Stimulated activated naive B cell treated with anti-CD40 and anti-IgM and Interleukin-4, amounts not matched to agents 10 μg/mL and 1 μg/mL and 100 μg/mL, for 72 hours (primary cell): ENCODE measurements at regions not wholly inside any gene's neighbourhood (a gene's known extent, or its start where the extent isn't known, plus 50 kb on each side); places are given as distances from the start of the nearest gene placed in this dataset.

Source experiments
- ATAC-seq, 2 donors: fragments of 150-1000 bp; cut with Tn5 transposase; replicated peaks; 2 replicates each; pipeline ENCODE4 v1.10.0; 2021; ENCODE audit warnings: moderate library complexity in 1 of 2
- DNase-seq: peaks from one replicate; pipeline ENCODE4 v3.0.0; 2021
- H3K27ac Mint-ChIP-seq: one replicate; pipeline ENCODE4 v1.8.0; 2022; ENCODE audit warnings: mild to moderate bottlenecking, mixed read lengths
- H3K27me3 Mint-ChIP-seq, 2 donors: one replicate each; pipeline ENCODE4 v1.8.0; 2022; ENCODE audit warnings: mixed read lengths in 2 of 2
- H3K36me3 Mint-ChIP-seq, 2 donors: one replicate each; pipeline ENCODE4 v1.8.0; 2022; ENCODE audit warnings: mixed read lengths in 2 of 2, mild to moderate bottlenecking in 1 of 2
- H3K4me1 Mint-ChIP-seq, 2 donors: one replicate each; pipeline ENCODE4 v1.8.0; 2022; ENCODE audit warnings: mixed read lengths in 2 of 2, mild to moderate bottlenecking in 1 of 2
- H3K4me3 Mint-ChIP-seq, 2 donors: one replicate each; pipeline ENCODE4 v1.8.0; 2022; ENCODE audit warnings: mild to moderate bottlenecking in 2 of 2, mixed read lengths in 2 of 2, moderate library complexity in 1 of 2
- H3K9me3 Mint-ChIP-seq, 2 donors: one replicate each; pipeline ENCODE4 v1.8.0; 2022; ENCODE audit warnings: mixed read lengths in 2 of 2, mild to moderate bottlenecking in 1 of 2

DNA sequence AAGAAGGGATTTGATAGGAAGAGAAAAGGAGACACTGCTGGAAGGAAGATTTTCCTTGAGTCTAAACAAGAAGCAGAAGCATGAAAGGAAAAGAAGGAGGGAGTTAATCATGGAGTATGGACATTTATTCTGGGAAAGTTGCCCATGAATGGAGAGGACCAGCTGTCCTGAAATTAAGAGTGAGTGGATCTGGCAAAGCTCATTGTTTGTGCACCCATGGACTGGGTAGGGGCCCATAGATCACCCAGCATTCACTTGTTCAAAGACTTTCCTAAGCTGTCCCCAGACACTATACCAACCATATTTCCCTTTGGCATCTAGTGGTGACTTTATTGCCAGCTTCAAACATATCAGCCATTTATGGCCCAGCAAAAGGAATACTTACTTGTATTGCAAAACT is 422.7 kb downstream of the FBXO15 start:
- Mint-ChIP-seq H3K27ac (no peak overlapping the region), H3K9me3 (no peaks in the 10 kb centered on the region)

DNA sequence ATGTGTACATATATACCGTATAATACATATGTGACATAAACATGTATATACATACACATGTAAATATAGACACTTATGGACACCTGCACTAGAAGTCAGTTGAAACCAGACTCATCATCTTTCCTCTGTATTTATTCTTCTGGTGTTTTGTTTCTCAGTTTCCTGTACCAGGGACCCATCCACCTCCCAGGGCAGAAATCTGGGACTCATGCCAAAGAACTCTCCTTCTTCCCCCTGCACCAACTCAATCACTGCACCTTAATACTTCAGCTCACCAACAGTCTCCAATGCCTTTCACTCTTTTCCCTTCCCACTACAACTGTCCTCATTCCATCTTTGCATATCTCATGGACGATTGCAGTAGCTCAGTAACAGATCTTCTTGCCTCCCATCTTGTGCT is 428.0 kb downstream of the FBXO15 start:
- Mint-ChIP-seq H3K9me3 (no peaks in the 10 kb centered on the region), H3K4me3 (no peak overlapping the region), H3K36me3 (no peaks in the 10 kb centered on the region), H3K4me1 (no peaks in the 10 kb centered on the region), H3K27ac (no peak overlapping the region), H3K27me3 (no peaks in the 10 kb centered on the region)
- ATAC-seq (no peak), DNase-seq (no peak)

More for the DNA sequence above, 422.7 kb downstream of the FBXO15 start:
- Mint-ChIP-seq H3K4me1 (no peaks in the 10 kb centered on the region), H3K27me3 (no peaks in the 10 kb centered on the region), H3K4me3 (no peak overlapping the region), H3K36me3 (no peaks in the 10 kb centered on the region)
- DNase-seq (no peak), ATAC-seq (no peak)

DNA sequence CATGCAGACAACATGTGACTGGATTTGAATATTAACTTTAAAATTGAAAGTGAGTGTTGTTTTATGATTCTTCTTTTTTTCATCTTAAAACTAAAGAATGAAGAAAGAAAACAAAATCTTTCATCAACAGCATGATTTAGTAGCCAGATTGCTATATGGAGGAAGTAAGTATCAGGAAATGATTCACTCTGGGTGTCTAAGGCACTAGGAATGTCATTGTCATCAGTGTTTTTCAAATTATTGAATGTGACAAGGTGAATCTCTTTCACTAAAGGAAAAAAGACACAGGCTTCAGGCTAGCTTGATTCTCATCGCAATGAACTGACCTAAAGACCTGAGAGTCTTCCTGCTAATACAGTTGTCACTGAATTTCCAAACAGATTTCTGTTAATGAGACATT is 430.1 kb downstream of the FBXO15 start:
- no peak overlapping the region for H3K4me3 Mint-ChIP-seq
- no peaks in the 10 kb centered on the region for H3K4me1 Mint-ChIP-seq
- DNase-seq (no peak), ATAC-seq (no peak)
- H3K27me3 Mint-ChIP-seq, result no peaks in the 10 kb centered on the region
- H3K36me3 Mint-ChIP-seq, result no peaks in the 10 kb centered on the region
- no peak overlapping the region for H3K27ac Mint-ChIP-seq
- peaks cover 3 to 4% of the 10 kb centered on the region in 2 donors for H3K9me3 Mint-ChIP-seq

DNA sequence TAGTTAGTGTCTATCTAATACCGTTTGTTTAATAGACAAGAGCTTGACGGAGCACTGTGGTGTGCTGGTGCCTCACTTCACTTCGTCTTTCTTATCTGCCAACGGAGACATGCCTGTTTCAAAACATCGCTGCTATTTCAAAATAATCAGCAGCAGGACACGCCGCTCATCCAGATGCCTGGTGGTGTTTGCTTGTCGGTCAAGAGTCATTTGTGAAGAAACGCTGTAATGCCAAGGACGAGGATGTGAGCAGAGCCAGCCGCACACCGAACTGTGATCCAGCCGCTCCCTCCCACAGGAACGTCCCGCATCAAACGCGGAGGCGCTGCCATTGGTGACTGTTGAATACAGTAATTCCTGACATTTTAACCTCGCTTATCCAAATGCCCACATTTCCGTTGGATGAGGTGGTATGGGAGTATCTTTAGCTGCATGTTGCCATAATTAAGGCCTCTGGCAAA is 432.4 kb downstream of the FBXO15 start:
- ATAC-seq, result no peak

DNA sequence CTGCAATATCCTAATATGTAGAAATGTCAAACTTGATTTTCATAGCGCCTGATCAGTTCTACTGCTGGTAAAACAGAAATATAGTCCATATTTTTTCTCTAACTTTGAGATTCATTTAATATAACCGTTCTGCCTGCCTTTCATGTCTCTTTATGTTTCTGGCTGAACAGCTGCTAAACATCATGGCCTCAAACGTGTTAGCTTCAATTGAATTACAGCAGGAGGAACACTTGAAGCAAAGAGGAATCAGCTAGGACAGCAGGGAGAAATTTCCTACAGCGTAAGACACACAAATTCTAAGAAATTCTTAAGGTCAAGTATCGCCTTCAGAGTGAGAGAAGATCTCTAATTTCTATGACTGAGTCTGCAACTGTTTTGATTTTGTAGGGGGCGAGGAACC is 433.2 kb downstream of the FBXO15 start:
- ATAC-seq, result no peak
- Mint-ChIP-seq H3K4me1 (no peaks in the 10 kb centered on the region), H3K27me3 (no peaks in the 10 kb centered on the region), H3K4me3 (no peak overlapping the region), H3K36me3 (no peaks in the 10 kb centered on the region), H3K27ac (no peak overlapping the region), H3K9me3 (peaks cover 3 to 4% of the 10 kb centered on the region in 2 donors)
- no peak for DNase-seq

More for the DNA sequence above, 432.4 kb downstream of the FBXO15 start:
- H3K9me3 Mint-ChIP-seq, result peaks cover 3 to 4% of the 10 kb centered on the region in 2 donors
- H3K27me3 Mint-ChIP-seq, result no peaks in the 10 kb centered on the region
- H3K4me1 Mint-ChIP-seq, result no peaks in the 10 kb centered on the region
- H3K4me3 Mint-ChIP-seq, result no peak overlapping the region
- no peaks in the 10 kb centered on the region for H3K36me3 Mint-ChIP-seq
- H3K27ac Mint-ChIP-seq, result no peak overlapping the region
- DNase-seq, result no peak

DNA sequence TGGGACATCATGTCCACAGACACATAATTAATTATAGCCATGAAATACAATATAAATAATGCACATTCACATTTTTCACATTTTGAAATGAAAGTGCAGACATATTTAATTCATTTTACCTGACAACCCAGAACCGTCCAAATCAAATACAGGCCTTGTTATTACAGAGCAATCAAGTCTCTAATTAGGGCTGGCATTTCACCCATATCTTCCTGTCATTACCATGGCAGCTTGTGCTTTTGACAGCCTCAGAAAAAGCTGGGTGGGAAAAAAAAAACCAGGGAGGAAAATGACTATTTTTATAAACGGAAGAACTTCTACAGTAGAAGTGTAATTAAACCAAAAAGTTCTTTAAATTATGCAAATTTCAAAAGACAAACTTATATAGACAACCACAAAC is 436.4 kb downstream of the FBXO15 start:
- no peak for ATAC-seq
- H3K4me1 Mint-ChIP-seq, result no peaks in the 10 kb centered on the region
- peaks cover 4 to 8% of the 10 kb centered on the region in 2 donors for H3K9me3 Mint-ChIP-seq
- H3K27me3 Mint-ChIP-seq, result no peaks in the 10 kb centered on the region
- no peak overlapping the region for H3K27ac Mint-ChIP-seq
- H3K4me3 Mint-ChIP-seq, result no peak overlapping the region
- DNase-seq, result no peak
- no peaks in the 10 kb centered on the region for H3K36me3 Mint-ChIP-seq

DNA sequence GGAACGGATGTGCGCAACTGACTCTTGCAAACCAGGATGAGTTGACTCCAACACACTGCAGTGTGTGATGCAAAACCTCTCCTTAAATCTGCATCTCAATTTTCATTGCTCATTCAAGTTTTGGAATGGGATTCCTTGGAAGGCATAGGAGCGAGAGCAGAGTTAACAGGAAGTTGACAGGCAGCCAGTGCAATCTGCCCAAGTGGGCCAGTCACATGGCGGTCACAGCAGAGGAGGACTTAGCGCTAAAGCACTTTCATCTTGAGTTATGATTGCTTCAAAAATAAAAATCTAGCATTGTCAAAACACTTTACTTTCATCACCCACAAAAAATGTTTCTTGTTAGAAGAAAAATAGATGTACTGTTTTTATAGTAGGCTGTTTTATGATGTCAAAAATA is 439.0 kb downstream of the FBXO15 start:
- no peaks in the 10 kb centered on the region for H3K4me1 Mint-ChIP-seq
- H3K9me3 Mint-ChIP-seq, result peaks cover 3 to 8% of the 10 kb centered on the region in 2 donors
- DNase-seq, result no peak
- no peak overlapping the region for H3K27ac Mint-ChIP-seq
- no peak overlapping the region for H3K4me3 Mint-ChIP-seq
- no peak for ATAC-seq
- no peaks in the 10 kb centered on the region for H3K27me3 Mint-ChIP-seq
- H3K36me3 Mint-ChIP-seq, result no peaks in the 10 kb centered on the region

DNA sequence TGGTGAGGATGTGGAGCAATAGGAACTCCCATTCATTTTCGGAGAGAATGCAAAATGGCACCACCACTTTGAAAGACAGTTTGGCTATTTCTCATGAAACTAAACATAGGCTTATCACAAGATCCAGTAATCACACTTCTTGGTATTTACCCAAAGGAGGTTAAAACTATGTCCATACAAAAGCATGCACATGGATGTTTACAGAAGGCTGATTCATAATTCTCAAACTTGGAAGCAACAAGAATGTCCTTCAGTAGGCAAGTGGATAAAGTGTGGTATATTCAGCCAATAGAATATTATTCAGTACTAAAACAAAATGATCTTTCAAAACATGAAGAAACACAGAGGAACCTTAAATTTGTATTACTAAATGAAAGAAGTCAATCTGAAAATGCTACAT is 440.6 kb downstream of the FBXO15 start:
- Mint-ChIP-seq H3K27me3 (no peaks in the 10 kb centered on the region), H3K4me3 (no peak overlapping the region), H3K4me1 (no peaks in the 10 kb centered on the region), H3K36me3 (no peaks in the 10 kb centered on the region), H3K27ac (no peak overlapping the region), H3K9me3 (peaks cover 0 to 6% of the 10 kb centered on the region in 2 donors)
- no peak for ATAC-seq
- no peak for DNase-seq

DNA sequence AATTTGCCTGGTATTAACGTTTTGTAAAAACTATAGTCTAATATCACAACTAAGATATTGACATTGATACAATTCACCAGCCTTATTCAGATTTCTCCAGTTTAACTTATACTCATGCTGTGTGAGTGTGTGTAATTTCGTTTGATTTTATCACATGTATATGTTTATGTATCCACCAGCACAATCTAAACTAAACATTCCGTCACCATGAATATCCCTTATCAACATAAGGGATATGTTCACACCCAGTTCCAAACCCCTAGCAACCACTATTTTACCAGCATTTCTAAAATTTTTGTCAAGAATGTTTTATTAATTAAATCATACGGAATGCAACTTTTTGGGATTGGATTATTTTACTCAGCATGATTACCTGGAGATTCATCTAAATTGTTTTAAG is 450.3 kb downstream of the FBXO15 start:
- Mint-ChIP-seq H3K9me3 (no peaks in the 10 kb centered on the region), H3K36me3 (no peaks in the 10 kb centered on the region), H3K4me3 (no peak overlapping the region), H3K27ac (no peak overlapping the region), H3K4me1 (no peaks in the 10 kb centered on the region), H3K27me3 (no peaks in the 10 kb centered on the region)
- DNase-seq, result no peak
- ATAC-seq, result no peak

DNA sequence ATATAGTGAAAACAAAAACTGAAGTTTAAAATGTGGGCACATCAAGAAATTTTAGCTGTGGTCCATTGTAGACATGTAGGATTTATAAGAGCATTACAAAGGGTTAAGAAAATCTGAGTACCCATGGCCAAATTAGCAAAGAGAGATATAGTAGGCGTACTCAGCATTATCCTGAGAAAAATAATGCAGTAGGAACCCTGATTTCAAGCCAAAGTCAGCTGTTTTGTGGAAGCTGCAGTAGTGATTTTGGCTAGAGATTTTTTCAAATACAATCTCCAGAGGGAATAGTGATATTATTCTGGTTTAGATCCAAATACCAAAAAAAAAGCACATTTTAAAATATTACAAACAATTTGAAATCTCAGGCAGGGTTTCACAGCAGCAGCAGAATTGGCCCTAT is 450.9 kb downstream of the FBXO15 start:
- Mint-ChIP-seq H3K4me1 (no peaks in the 10 kb centered on the region), H3K27ac (no peak overlapping the region), H3K27me3 (no peaks in the 10 kb centered on the region), H3K4me3 (no peak overlapping the region), H3K36me3 (no peaks in the 10 kb centered on the region), H3K9me3 (no peaks in the 10 kb centered on the region)
- DNase-seq, result no peak
- no peak for ATAC-seq

DNA sequence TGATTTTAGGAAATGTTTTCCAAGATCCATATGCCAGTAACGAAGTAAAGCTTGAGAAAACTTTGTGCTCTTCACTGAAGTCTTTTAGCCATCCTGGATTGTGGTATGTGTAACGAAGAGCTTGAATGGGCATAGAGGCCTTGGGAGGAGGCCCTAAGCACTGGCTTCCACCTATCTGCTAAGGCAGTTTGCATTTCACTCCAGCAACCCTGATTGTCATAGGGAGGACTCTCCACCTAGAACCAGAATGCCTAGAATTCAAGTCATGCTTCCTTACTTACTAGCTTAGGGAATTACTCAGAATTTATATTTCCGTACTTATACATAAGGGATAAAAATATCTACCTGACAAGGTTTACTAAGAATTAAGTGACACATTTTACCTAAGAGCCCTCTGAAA is 451.5 kb downstream of the FBXO15 start:
- H3K27me3 Mint-ChIP-seq, result no peaks in the 10 kb centered on the region
- no peak for DNase-seq

DNA sequence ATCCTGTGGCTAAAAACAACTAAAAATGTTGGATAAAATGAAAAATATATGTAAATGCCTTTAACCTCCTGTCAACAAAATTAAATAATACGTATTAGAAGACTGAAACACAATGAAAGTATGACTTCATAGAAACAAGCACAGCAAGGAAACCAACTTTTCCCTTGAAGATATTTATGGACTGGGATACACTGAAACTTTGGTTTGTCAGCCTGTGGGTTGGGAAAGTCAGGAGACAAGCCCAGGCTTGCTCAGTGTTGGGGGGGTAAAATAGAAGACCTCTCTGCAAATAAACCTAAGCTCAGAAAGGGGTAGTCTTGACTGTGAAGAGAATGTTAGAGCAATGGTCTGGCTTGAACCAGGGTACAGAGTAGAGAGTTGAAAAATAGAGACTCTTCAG is 454.5 kb downstream of the FBXO15 start:
- Mint-ChIP-seq H3K9me3 (no peaks in the 10 kb centered on the region), H3K27ac (no peak overlapping the region), H3K4me1 (peaks cover 12 to 21% of the 10 kb centered on the region in 2 donors), H3K36me3 (no peaks in the 10 kb centered on the region), H3K4me3 (no peak overlapping the region), H3K27me3 (no peaks in the 10 kb centered on the region)
- ATAC-seq, result no peak
- no peak for DNase-seq

More for the DNA sequence above, 451.5 kb downstream of the FBXO15 start:
- no peaks in the 10 kb centered on the region for H3K36me3 Mint-ChIP-seq
- H3K27ac Mint-ChIP-seq, result no peak overlapping the region
- ATAC-seq, result no peak
- no peak overlapping the region for H3K4me3 Mint-ChIP-seq
- no peaks in the 10 kb centered on the region for H3K9me3 Mint-ChIP-seq
- no peaks in the 10 kb centered on the region for H3K4me1 Mint-ChIP-seq

DNA sequence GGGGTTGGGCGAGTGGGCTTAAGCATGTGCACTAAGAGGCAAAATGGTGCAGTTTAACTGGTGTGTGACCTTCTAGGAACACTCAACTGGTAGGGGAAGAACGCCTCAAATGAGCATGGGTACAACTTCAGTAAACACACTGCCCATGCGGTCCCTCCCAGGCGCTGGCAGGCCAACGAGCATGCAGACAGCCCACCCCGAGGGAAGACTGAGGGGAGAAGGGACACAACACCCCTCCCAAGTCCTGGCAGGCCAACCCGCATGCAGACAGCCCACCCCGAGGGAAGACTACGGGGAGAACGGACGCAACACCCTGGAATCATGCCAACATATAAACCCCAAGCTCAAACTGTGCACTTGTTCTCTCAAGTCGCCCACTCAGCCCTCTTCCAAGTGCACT is 456.0 kb downstream of the FBXO15 start:
- Mint-ChIP-seq H3K27ac (no peak overlapping the region), H3K4me3 (no peak overlapping the region), H3K4me1 (peaks cover 12 to 21% of the 10 kb centered on the region in 2 donors), H3K36me3 (no peaks in the 10 kb centered on the region), H3K9me3 (no peaks in the 10 kb centered on the region), H3K27me3 (no peaks in the 10 kb centered on the region)
- ATAC-seq (no peak), DNase-seq (no peak)

DNA sequence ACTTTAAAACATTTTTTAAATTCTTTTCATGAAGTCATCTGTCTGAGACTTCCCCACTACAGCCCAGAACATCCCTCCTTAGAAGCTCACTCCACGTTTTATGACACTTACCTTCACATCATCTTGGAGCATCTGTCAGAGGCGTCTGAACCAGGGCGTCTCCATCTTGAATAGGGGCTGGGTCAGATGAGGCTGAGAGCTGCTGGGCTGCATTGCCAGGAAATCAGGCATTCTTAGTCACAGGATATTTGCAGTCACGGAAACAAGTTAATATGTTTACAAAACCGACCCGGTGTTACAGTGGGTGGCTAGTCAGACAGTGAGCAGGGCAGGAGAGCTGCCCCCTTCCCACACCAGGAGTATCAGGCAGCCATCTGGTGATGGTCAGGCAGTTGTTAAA is 456.5 kb downstream of the FBXO15 start:
- DNase-seq (no peak), ATAC-seq (no peak)
- Mint-ChIP-seq H3K27me3 (no peaks in the 10 kb centered on the region), H3K27ac (no peak overlapping the region), H3K4me3 (no peak overlapping the region), H3K4me1 (peaks cover 12 to 21% of the 10 kb centered on the region in 2 donors), H3K9me3 (no peaks in the 10 kb centered on the region), H3K36me3 (no peaks in the 10 kb centered on the region)

DNA sequence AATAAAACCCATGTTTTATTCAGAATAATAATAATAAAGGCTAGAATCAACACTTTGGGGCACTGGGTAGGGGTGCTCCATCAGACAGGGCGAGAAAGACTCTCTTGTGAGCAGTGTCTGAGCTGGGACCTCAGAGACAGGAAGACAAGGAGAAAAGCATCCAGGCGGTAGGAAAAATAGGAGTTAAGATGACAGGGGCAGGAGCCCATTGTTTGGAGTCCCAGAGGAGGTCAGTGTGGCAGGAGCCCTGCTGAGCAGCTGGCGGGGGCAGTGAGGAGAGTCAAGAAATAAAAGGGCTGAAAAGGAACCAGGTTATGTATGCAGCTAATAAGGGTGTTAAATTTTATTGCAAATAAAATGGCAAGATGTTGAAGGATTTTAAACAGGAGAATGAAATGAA is 457.4 kb downstream of the FBXO15 start:
- H3K9me3 Mint-ChIP-seq, result no peaks in the 10 kb centered on the region
- no peaks in the 10 kb centered on the region for H3K27me3 Mint-ChIP-seq
- peak overlapping the region; percentile 21 for H3K27ac Mint-ChIP-seq
- H3K4me1 Mint-ChIP-seq, result peaks cover 12 to 21% of the 10 kb centered on the region in 2 donors
- DNase-seq (no peak), ATAC-seq (no peak)
- no peaks in the 10 kb centered on the region for H3K36me3 Mint-ChIP-seq
- no peak overlapping the region for H3K4me3 Mint-ChIP-seq
